Thyroid gland (tissue), 4 donors: ENCODE measurements at regions not wholly inside any gene's neighbourhood (a gene's known extent, or its start where the extent isn't known, plus 50 kb on each side); places are given as distances from the start of the nearest gene placed in this dataset.

Experiments used
- DNase-seq, 2 donors: peaks; one replicate each; pipeline ENCODE4 v3.0.0-alpha.2; 2019
- H3K27ac ChIP-seq, 3 donors: fragments of 200-600 bp; sonication (generic); 1 replicate in 2 of 3; 2 replicates in 1 of 3; pipeline ENCODE4 v1.5.1; 2016 to 2019; ENCODE audit warnings: mild to moderate bottlenecking in 1 of 3, moderate library complexity in 1 of 3
- H3K27me3 ChIP-seq: fragments of 200-600 bp; sonication (generic); one replicate; pipeline ENCODE4 v1.5.1; 2019
- H3K36me3 ChIP-seq, 2 donors: fragments of 200-600 bp; sonication (generic); one replicate each; pipeline ENCODE4 v1.5.1; 2016 to 2019
- H3K4me1 ChIP-seq, 2 donors: fragments of 200-600 bp; sonication (generic); one replicate each; pipeline ENCODE4 v1.5.1; 2017 to 2019
- H3K4me3 ChIP-seq, 3 donors: fragments of 200-600 bp; sonication (generic); replicated peaks in 1 of 3; 1 replicate in 2 of 3; 2 replicates in 1 of 3; pipeline ENCODE4 v1.5.1; 2016; ENCODE audit warnings: mild to moderate bottlenecking in 1 of 3
- H3K9me3 ChIP-seq: fragments of 200-600 bp; sonication (generic); one replicate; pipeline ENCODE4 v1.5.1; 2017
- CTCF ChIP-seq, 6 experiments: fragments of 200-600 bp in 3 of 6; fragments of 450-650 bp in 3 of 6; sonication (generic) in 3 of 6; IDR thresholded peaks; one replicate each; pipeline ENCODE4 v1.5.1; 2016 to 2019; ENCODE audit warnings: antibody characterized with exemption in 6 of 6, mild to moderate bottlenecking in 2 of 6, inconsistent platforms in 1 of 6, moderate library complexity in 1 of 6
- POLR2A ChIP-seq, 2 donors: fragments of 450-650 bp; IDR thresholded peaks; one replicate each; pipeline ENCODE4 v1.6.1; 2017; ENCODE audit warnings: antibody characterized with exemption in 2 of 2, mild to moderate bottlenecking in 2 of 2, moderate library complexity in 1 of 2
- WGBS, 2 donors: methylation state at CpG; one replicate each; pipeline ENCODE4 v1.1.5; 2017; 5-methylcytosine and 5-hydroxymethylcytosine counted together
- intact Hi-C: fragments of 100-400 bp; cut with DNase I; formaldehyde crosslinking; loops from one replicate; pipeline ENCODE4 v1.15.1; 2023

- intact Hi-C loops: no loop called here
- 33 to 37% methylated on average over 2 of the region's 3 CpGs for WGBS, 2 donors
- Histone ChIP-seq H3K4me3 (no peak overlapping the region), H3K9me3 (no peaks in the 10 kb centered on the region), H3K27me3 (no peaks in the 10 kb centered on the region), H3K4me1 (no peaks in the 10 kb centered on the region), H3K27ac (no peak overlapping the region), H3K36me3 (no peaks in the 10 kb centered on the region)
- DNase-seq: no peak
- TF ChIP-seq POLR2A (IDR thresholded peaks at IDR 0.05) (no peak), CTCF (IDR thresholded peaks at IDR 0.05) (no peak)
These were observed 162.0 kb downstream of the PDGFRA start for GRCh38 chr4:54391104-54391503.

- Histone ChIP-seq H3K27me3 (no peaks in the 10 kb centered on the region), H3K4me3 (no peak overlapping the region), H3K4me1 (no peaks in the 10 kb centered on the region), H3K27ac (no peak overlapping the region), H3K9me3 (no peaks in the 10 kb centered on the region), H3K36me3 (no peaks in the 10 kb centered on the region)
- no peak for DNase-seq
- no peak for TF ChIP-seq CTCF (IDR thresholded peaks at IDR 0.05)
- TF ChIP-seq POLR2A (IDR thresholded peaks at IDR 0.05): no peak
- 72 to 80% methylated on average over 1 of the region's 1 CpG for WGBS, 2 donors
- intact Hi-C loops: no loop called here
These were observed 163.4 kb downstream of the PDGFRA start for GRCh38 chr4:54392479-54392878.

DNA sequence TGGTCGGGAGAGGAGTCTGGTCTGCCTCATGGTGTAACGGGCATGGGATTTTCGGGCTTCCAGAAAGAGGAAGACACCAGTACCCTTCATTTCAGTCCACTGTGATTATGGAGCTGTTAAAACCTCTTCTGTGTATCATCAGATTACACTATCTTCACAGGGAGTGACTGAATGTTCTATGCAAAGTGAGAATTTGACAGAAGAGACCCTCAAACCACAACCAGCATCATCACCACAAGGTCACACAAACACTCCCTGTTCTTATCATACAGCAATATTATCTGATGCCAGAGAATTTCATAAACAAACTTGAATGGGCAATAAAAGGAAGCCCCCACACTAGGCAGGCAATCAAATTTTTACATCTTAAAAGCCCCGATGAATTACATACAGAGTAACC lies 164.2 kb downstream of the PDGFRA start:
- DNase-seq: no peak
- no peaks in the 10 kb centered on the region for H3K4me1 ChIP-seq
- intact Hi-C loops: no loop called here
- H3K27ac ChIP-seq: no peak overlapping the region
- H3K4me3 ChIP-seq: no peak overlapping the region
- no peaks in the 10 kb centered on the region for H3K9me3 ChIP-seq
- WGBS, 2 donors: 95 to 97% methylated on average over 4 of the region's 4 CpGs
- TF ChIP-seq CTCF (IDR thresholded peaks at IDR 0.05): no peak
- no peak for TF ChIP-seq POLR2A (IDR thresholded peaks at IDR 0.05)
- no peaks in the 10 kb centered on the region for H3K36me3 ChIP-seq
- H3K27me3 ChIP-seq: no peaks in the 10 kb centered on the region

- 86 to 90% methylated on average over 3 of the region's 3 CpGs for WGBS, 2 donors
- Histone ChIP-seq H3K27ac (no peak overlapping the region), H3K9me3 (no peaks in the 10 kb centered on the region), H3K36me3 (no peaks in the 10 kb centered on the region), H3K4me3 (no peak overlapping the region), H3K27me3 (no peaks in the 10 kb centered on the region), H3K4me1 (no peaks in the 10 kb centered on the region)
- DNase-seq: no peak
- intact Hi-C loops: no loop called here
- TF ChIP-seq CTCF (IDR thresholded peaks at IDR 0.05): no peak
- TF ChIP-seq POLR2A (IDR thresholded peaks at IDR 0.05): no peak
These were observed 166.0 kb downstream of the PDGFRA start for GRCh38 chr4:54395013-54395527.

GRCh38 chr4:54400188-54400587 lies 171.1 kb downstream of the PDGFRA start:
- intact Hi-C loops: no loop called here
- 85 to 88% methylated on average over 1 of the region's 1 CpG for WGBS, 2 donors
- Histone ChIP-seq H3K4me3 (no peak overlapping the region), H3K9me3 (no peaks in the 10 kb centered on the region), H3K27me3 (no peaks in the 10 kb centered on the region), H3K27ac (no peak overlapping the region), H3K4me1 (no peaks in the 10 kb centered on the region), H3K36me3 (no peaks in the 10 kb centered on the region)
- TF ChIP-seq POLR2A (IDR thresholded peaks at IDR 0.05) (no peak), CTCF (IDR thresholded peaks at IDR 0.05) (no peak)
- no peak for DNase-seq
